HepG2 (cell line): ENCODE measurements at regions not wholly inside any gene's neighbourhood (a gene's known extent, or its start where the extent isn't known, plus 50 kb on each side); places are given as distances from the start of the nearest gene placed in this dataset.

ENCODE experiments used
- ATAC-seq: fragments of 200-7000 bp; cut with Tn5 transposase; 3 replicates; pipeline ENCODE4 v1.9.1; 2020; ENCODE audit warnings: mild to moderate bottlenecking, moderate library complexity
- BruUV-seq: library from RNA; stranded (reverse); fragments of 400-500 nt; replicated peaks from 2 replicates; lab custom pipeline; 2021; lab: Mats Ljungman, UMichigan
- CTCF ChIA-PET: fragments of 300-600 bp; formaldehyde crosslinking; extraction: SDS; loops from one replicate; lab custom pipeline; 2021; ENCODE audit warnings: low total read pairs, inconsistent platforms, low intra/inter-chr PET ratio; lab: Yijun Ruan, JAX
- POLR2A ChIA-PET: fragments of 350-600 bp; sonication (Branson Sonifier 250); formaldehyde crosslinking; loops from one replicate; lab custom pipeline; 2020; ENCODE audit warnings: antibody characterized with exemption, inconsistent platforms; lab: Yijun Ruan, JAX
- DNase-seq: peaks from one replicate; pipeline ENCODE4 v3.0.0-alpha.2; 2015; ENCODE audit warnings: low spot score
- FAIRE-seq: peaks from 3 replicates; lab custom pipeline; 2011; peaks lifted over from hg19 to GRCh38; lab: Jason Lieb, UNC
- H2AFZ ChIP-seq: one replicate; pipeline ENCODE4 v1.6.1; 2011; ENCODE audit warnings: low read length, inconsistent platforms
- H3K27ac ChIP-seq: fragments of 300-600 bp; 3 replicates; pipeline ENCODE4 v1.8.0; 2011; ENCODE audit warnings: mixed run types, mild to moderate bottlenecking, mixed read lengths, low read length, inconsistent platforms; ENCODE audit not compliant: insufficient read depth; ENCODE audit errors: extremely low read length
- H3K27me3 ChIP-seq, 2 experiments: fragments of 200-600 bp in 1 of 2; 2 replicates in 1 of 2; 3 replicates in 1 of 2; pipeline versions ENCODE4 v1.6.0 to v1.8.0; 2011; ENCODE audit warnings: low read length in 2 of 2, mild to moderate bottlenecking in 2 of 2, moderate library complexity in 2 of 2, inconsistent platforms in 1 of 2; ENCODE audit not compliant: insufficient read depth in 2 of 2, control insufficient read depth in 1 of 2
- H3K36me3 ChIP-seq, 2 experiments: fragments of 200-600 bp in 1 of 2; replicated peaks in 1 of 2; 2 replicates in 1 of 2; 3 replicates in 1 of 2; pipeline versions ENCODE4 v1.5.1 to v1.8.0; 2011; ENCODE audit warnings: low read length in 2 of 2, inconsistent platforms in 1 of 2; ENCODE audit not compliant: insufficient read depth in 2 of 2, control insufficient read depth in 1 of 2
- H3K4me1 ChIP-seq: 2 replicates; pipeline ENCODE4 v1.5.1; 2012; ENCODE audit warnings: low read length, inconsistent platforms; ENCODE audit not compliant: insufficient read depth
- H3K4me2 ChIP-seq: 2 replicates; pipeline ENCODE4 v1.6.0; 2011; ENCODE audit warnings: low read depth, low read length, inconsistent platforms
- H3K4me3 ChIP-seq, 3 experiments: fragments of 200-600 bp in 1 of 3; sonication (generic), shearing (Covaris generic) in 1 of 3; replicated peaks in 1 of 3; 2 replicates each; pipeline ENCODE4 v1.5.1; 2011 to 2016; ENCODE audit warnings: low read length in 3 of 3, inconsistent platforms in 2 of 3, low read depth in 2 of 3, mild to moderate bottlenecking in 2 of 3, control low read depth in 1 of 3, mixed read lengths in 1 of 3; ENCODE audit not compliant: insufficient read depth in 1 of 3
- H3K79me2 ChIP-seq: one replicate; pipeline ENCODE4 v1.6.1; 2011; ENCODE audit warnings: low read length, inconsistent platforms; ENCODE audit not compliant: insufficient read depth
- H3K9ac ChIP-seq: 2 replicates; pipeline ENCODE4 v1.6.0; 2011; ENCODE audit warnings: mild to moderate bottlenecking, low read depth, low read length, inconsistent platforms; ENCODE audit not compliant: insufficient read depth
- H3K9me3 ChIP-seq: 2 replicates; pipeline ENCODE4 v1.5.1; 2012; ENCODE audit warnings: mild to moderate bottlenecking, low read length
- H4K20me1 ChIP-seq: 2 replicates; pipeline ENCODE4 v1.6.0; 2011; ENCODE audit warnings: inconsistent platforms, mild to moderate bottlenecking, low read length, moderate library complexity; ENCODE audit not compliant: insufficient read depth
- LRRFIP1 ChIP-seq: sonication (generic); formaldehyde crosslinking; conservative IDR thresholded peaks from 2 replicates; pipeline ENCODE4 v1.4.0; 2020; ENCODE audit warnings: missing genetic modification reagents
- MAFK ChIP-seq, 2 experiments: IDR thresholded peaks in 1 of 2; conservative IDR thresholded peaks in 1 of 2; 2 replicates each; pipeline ENCODE4 v1.6.1; 2011; ENCODE audit warnings: improper control_type of control experiment in 2 of 2, low read length in 2 of 2
- RFX1 ChIP-seq: fragments of 450-650 bp; IDR thresholded peaks from 2 replicates; pipeline ENCODE4 v1.6.1; 2017
- ZBTB21 ChIP-seq: sonication (generic); formaldehyde crosslinking; IDR thresholded peaks from 2 replicates; pipeline ENCODE4 v1.4.0; 2020; ENCODE audit warnings: missing genetic modification reagents
- ZNF326 ChIP-seq: sonication (generic); formaldehyde crosslinking; IDR thresholded peaks from 2 replicates; pipeline ENCODE4 v1.4.0; 2020; ENCODE audit warnings: missing genetic modification reagents, borderline replicate concordance
- ZNF333 ChIP-seq: sonication (generic); formaldehyde crosslinking; IDR thresholded peaks from 2 replicates; pipeline ENCODE4 v1.4.0; 2020; ENCODE audit warnings: mild to moderate bottlenecking, missing genetic modification reagents, borderline replicate concordance
- WGBS: methylation state at CpG from one replicate; pipeline ENCODE4 v1.1.6; 2017; ENCODE audit warnings: low lambda C conversion rate; 5-methylcytosine and 5-hydroxymethylcytosine counted together
- in situ Hi-C: cut with HindIII; loops from 2 replicates; pipeline ENCODE4 v1.10.0; 2017; ENCODE audit warnings: low pct_unique_long_range_greater_than_20kb; ENCODE audit not compliant: extremely low pct_ligation_motif_present
- intact Hi-C: fragments of 100-400 bp; cut with micrococcal nuclease; formaldehyde crosslinking; loops from one replicate; pipeline ENCODE4 v1.10.0; 2022; ENCODE audit not compliant: unreplicated experiment
- TF ChIP-seq, protein P1 (sequence below): sonication (generic); formaldehyde crosslinking; IDR thresholded peaks from 2 replicates; pipeline ENCODE4 v1.4.0; 2020; ENCODE audit warnings: mild to moderate bottlenecking, missing genetic modification reagents

- in situ Hi-C loops: no loop called here
- BruUV-seq: no TSS peak
- no peak for FAIRE-seq
- TF ChIP-seq MAFK (conservative IDR thresholded peaks at IDR 0.05 in 1 of 2, IDR thresholded peaks at IDR 0.05 in 1 of 2; ENCODE audit: low read length in 2 of 2) (0 out of 4 replicates have a peak, but pooled peaks of 1 of the 2 experiments have one; percentile 2), ZNF326 (CRISPR knock-in tag) (no peak)
- CTCF ChIA-PET: no interaction called here
- peaks cover 0 to 7% of the 10 kb centered on the region in 2 experiments; a peak in 3 of 5 replicates for H3K27me3 ChIP-seq
- no peak overlapping the region for H3K4me2 ChIP-seq
- ATAC-seq: no peak
- no peak overlapping the region for H3K4me3 ChIP-seq
- H3K79me2 ChIP-seq: no peaks in the 10 kb centered on the region
- no peaks in the 10 kb centered on the region for H3K4me1 ChIP-seq
- H3K27ac ChIP-seq: no peak overlapping the region
- no peak overlapping the region for H3K9ac ChIP-seq
- H2AFZ ChIP-seq: no peak overlapping the region
- no peaks in the 10 kb centered on the region for H3K36me3 ChIP-seq
- DNase-seq: no peak
- H4K20me1 ChIP-seq: no peaks in the 10 kb centered on the region
- POLR2A ChIA-PET: no interaction called here
- WGBS: 19% methylated on average over 8 of the region's 9 CpGs
- no peaks in the 10 kb centered on the region for H3K9me3 ChIP-seq
- intact Hi-C loops: no loop called here
These were observed 261.6 kb downstream of the VPS13C start for GRCh38 chr15:61798631-61799030.

GRCh38 chr15:61796056-61796455 lies 264.2 kb downstream of the VPS13C start:
- Histone ChIP-seq H3K27ac (no peak overlapping the region), H2AFZ (no peak overlapping the region), H3K9ac (no peak overlapping the region), H3K79me2 (no peaks in the 10 kb centered on the region), H3K27me3 (peaks cover 0 to 7% of the 10 kb centered on the region in 2 experiments; a peak in 3 of 5 replicates), H3K4me2 (no peak overlapping the region), H3K9me3 (no peaks in the 10 kb centered on the region), H4K20me1 (no peaks in the 10 kb centered on the region), H3K4me3 (no peak overlapping the region), H3K36me3 (no peaks in the 10 kb centered on the region), H3K4me1 (no peaks in the 10 kb centered on the region)
- intact Hi-C loops: no loop called here
- in situ Hi-C loops: no loop called here
- no peak for DNase-seq
- no peak for ATAC-seq
- BruUV-seq: no TSS peak
- CTCF ChIA-PET: no interaction called here
- no peak for FAIRE-seq
- 57% methylated on average over 3 of the region's 3 CpGs for WGBS
- no peak for TF ChIP-seq RFX1
- TF ChIP-seq ZNF333: no peak
- no peak for TF ChIP-seq LRRFIP1 (CRISPR knock-in tag)
- TF ChIP-seq ZBTB21 (CRISPR knock-in tag): no peak
- TF ChIP-seq, protein P1, sequence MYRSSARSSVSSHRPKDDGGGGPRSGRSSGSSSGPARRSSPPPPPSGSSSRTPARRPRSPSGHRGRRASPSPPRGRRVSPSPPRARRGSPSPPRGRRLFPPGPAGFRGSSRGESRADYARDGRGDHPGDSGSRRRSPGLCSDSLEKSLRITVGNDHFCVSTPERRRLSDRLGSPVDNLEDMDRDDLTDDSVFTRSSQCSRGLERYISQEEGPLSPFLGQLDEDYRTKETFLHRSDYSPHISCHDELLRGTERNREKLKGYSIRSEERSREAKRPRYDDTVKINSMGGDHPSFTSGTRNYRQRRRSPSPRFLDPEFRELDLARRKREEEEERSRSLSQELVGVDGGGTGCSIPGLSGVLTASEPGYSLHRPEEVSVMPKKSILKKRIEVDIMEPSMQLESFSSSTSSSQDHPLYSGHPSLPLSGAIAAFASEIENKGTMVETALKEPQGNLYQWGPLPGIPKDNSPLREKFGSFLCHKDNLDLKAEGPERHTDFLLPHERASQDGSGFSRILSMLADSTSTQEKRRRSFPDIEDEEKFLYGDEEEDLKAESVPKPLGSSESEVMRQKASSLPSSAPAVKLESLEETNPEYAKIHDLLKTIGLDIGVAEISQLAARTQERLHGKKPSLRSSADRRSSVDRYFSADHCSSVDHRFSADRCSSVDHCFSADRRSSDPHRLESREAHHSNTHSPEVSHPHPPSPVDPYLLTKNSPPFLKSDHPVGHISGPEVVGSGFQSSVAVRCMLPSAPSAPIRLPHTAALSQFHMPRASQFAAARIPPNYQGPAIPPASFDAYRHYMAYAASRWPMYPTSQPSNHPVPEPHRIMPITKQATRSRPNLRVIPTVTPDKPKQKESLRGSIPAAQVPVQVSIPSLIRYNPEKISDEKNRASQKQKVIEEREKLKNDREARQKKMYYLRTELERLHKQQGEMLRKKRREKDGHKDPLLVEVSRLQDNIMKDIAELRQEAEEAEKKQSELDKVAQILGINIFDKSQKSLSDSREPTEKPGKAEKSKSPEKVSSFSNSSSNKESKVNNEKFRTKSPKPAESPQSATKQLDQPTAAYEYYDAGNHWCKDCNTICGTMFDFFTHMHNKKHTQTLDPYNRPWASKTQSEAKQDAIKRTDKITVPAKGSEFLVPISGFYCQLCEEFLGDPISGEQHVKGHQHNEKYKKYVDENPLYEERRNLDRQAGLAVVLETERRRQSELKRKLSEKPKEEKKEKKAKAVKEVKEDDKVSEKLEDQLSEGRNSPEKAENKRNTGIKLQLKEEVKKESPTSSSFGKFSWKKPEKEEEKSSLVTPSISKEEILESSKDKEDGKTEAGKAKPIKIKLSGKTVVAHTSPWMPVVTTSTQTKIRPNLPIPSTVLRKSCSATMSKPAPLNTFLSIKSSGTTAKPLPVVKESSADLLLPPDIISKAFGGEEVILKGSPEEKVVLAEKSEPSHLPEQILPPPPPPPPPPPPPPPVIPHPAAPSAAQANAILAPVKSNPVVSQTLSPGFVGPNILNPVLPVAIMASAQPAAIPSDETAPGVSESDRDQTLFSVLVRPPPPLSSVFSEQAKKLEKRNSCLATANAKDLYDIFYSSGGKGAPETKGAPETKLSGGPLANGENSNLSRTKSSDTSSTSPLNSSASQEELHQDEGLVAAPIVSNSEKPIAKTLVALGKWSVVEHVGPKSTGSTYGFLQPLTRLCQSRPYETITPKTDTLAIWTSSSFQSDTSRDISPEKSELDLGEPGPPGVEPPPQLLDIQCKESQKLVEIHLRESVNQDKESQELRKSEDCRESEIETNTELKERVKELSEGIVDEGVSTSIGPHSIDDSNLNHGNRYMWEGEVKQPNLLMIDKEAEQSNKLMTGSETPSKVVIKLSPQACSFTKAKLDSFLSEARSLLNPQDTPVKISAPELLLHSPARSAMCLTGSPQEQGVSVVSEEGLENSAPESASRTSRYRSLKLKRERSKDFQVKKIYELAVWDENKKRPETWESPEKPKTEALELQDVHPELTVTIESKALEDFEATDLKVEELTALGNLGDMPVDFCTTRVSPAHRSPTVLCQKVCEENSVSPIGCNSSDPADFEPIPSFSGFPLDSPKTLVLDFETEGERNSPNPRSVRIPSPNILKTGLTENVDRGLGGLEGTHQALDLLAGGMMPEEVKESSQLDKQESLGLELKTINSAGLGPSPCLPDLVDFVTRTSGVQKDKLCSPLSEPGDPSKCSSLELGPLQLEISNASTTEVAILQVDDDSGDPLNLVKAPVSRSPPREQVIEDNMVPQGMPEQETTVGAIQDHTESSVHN: no peak
- POLR2A ChIA-PET: no interaction called here
